Naive thymus-derived CD4-positive, alpha-beta T cell (primary cell): ENCODE measurements at regions not wholly inside any gene's neighbourhood (a gene's known extent, or its start where the extent isn't known, plus 50 kb on each side); places are given as distances from the start of the nearest gene placed in this dataset.

Experiments used
- ATAC-seq: fragments of 150-1000 bp; cut with Tn5 transposase; 2 replicates; pipeline ENCODE4 v1.10.0; 2021; ENCODE audit warnings: mild to moderate bottlenecking, moderate library complexity
- CTCF ChIA-PET: fragments of 350-600 bp; sonication (Branson Sonifier 250); formaldehyde crosslinking; loops from one replicate; lab custom pipeline; 2021; ENCODE audit warnings: antibody characterized with exemption; lab: Charles Lee
- POLR2A ChIA-PET: fragments of 350-600 bp; sonication (Branson Sonifier 250); formaldehyde crosslinking; loops from one replicate; lab custom pipeline; 2021; ENCODE audit warnings: antibody characterized with exemption, inconsistent platforms; lab: Charles Lee
- DNase-seq, 9 donors: peaks; one replicate each; pipeline versions ENCODE4 v3.0.0 to v3.0.0-alpha.2; 2020 to 2022; ENCODE audit warnings: mixed read lengths in 1 of 9
- H3K27ac ChIP-seq: one replicate; pipeline ENCODE4 v1.7.0; 2013; ENCODE audit warnings: mild to moderate bottlenecking, low read depth, low read length, moderate library complexity
- H3K27me3 ChIP-seq, 2 donors: one replicate each; pipeline ENCODE4 v1.7.0; 2013; ENCODE audit warnings: low read length in 2 of 2, mild to moderate bottlenecking in 2 of 2, moderate library complexity in 2 of 2; ENCODE audit not compliant: control insufficient read depth in 2 of 2, insufficient read depth in 2 of 2
- H3K36me3 ChIP-seq, 3 experiments: 1 replicate in 2 of 3; 2 replicates in 1 of 3; pipeline ENCODE4 v1.7.0; 2013; ENCODE audit warnings: low read length in 3 of 3, mild to moderate bottlenecking in 3 of 3, moderate library complexity in 1 of 3; ENCODE audit not compliant: insufficient read depth in 3 of 3, control insufficient read depth in 2 of 3
- H3K4me1 ChIP-seq, 2 donors: one replicate each; pipeline ENCODE4 v1.7.0; 2013; ENCODE audit warnings: low read length in 2 of 2, mild to moderate bottlenecking in 2 of 2, moderate library complexity in 1 of 2; ENCODE audit not compliant: control insufficient read depth in 2 of 2, insufficient read depth in 2 of 2
- H3K4me3 ChIP-seq: 2 replicates; pipeline ENCODE4 v1.7.0; 2013; ENCODE audit warnings: mild to moderate bottlenecking, low read length
- H3K9me3 ChIP-seq, 3 experiments: 1 replicate in 2 of 3; 2 replicates in 1 of 3; pipeline ENCODE4 v1.7.0; 2013; ENCODE audit warnings: low read length in 3 of 3; ENCODE audit not compliant: control insufficient read depth in 2 of 3
- H3K27ac Mint-ChIP-seq, 9 donors: one replicate each; pipeline ENCODE4 v1.8.0; 2020 to 2022; ENCODE audit warnings: mixed read lengths in 9 of 9, mild to moderate bottlenecking in 8 of 9, moderate library complexity in 5 of 9, inconsistent platforms in 2 of 9
- H3K27me3 Mint-ChIP-seq, 5 donors: one replicate each; pipeline ENCODE4 v1.8.0; 2021 to 2022; ENCODE audit warnings: mixed read lengths in 5 of 5, mild to moderate bottlenecking in 1 of 5
- H3K36me3 Mint-ChIP-seq, 5 donors: one replicate each; pipeline ENCODE4 v1.8.0; 2020 to 2022; ENCODE audit warnings: mixed read lengths in 5 of 5, mild to moderate bottlenecking in 3 of 5, inconsistent platforms in 1 of 5
- H3K4me1 Mint-ChIP-seq, 7 donors: one replicate each; pipeline ENCODE4 v1.8.0; 2020 to 2022; ENCODE audit warnings: mixed read lengths in 7 of 7, mild to moderate bottlenecking in 3 of 7, inconsistent platforms in 1 of 7
- H3K4me3 Mint-ChIP-seq, 10 donors: one replicate each; pipeline ENCODE4 v1.8.0; 2020 to 2022; ENCODE audit warnings: mild to moderate bottlenecking in 10 of 10, mixed read lengths in 10 of 10, moderate library complexity in 6 of 10, inconsistent platforms in 2 of 10
- H3K9me3 Mint-ChIP-seq, 11 donors: one replicate each; pipeline ENCODE4 v1.8.0; 2020 to 2022; ENCODE audit warnings: mixed read lengths in 11 of 11, mild to moderate bottlenecking in 4 of 11, inconsistent platforms in 1 of 11, moderate library complexity in 1 of 11
- intact Hi-C, 2 donors: fragments of 100-400 bp; cut with micrococcal nuclease; formaldehyde crosslinking; loops; one replicate each; pipeline ENCODE4 v1.15.1; 2023

- Mint-ChIP-seq H3K27ac (no peak overlapping the region), H3K27me3 (peaks cover 0 to 14% (median 0%) of the 10 kb centered on the region in 5 donors), H3K4me3 (no peak overlapping the region), H3K9me3 (peaks cover 0 to 4% (median 0%) of the 10 kb centered on the region in 11 donors), H3K36me3 (no peaks in the 10 kb centered on the region), H3K4me1 (no peaks in the 10 kb centered on the region)
- no peaks in the 10 kb centered on the region for H3K4me1 ChIP-seq
- H3K4me3 ChIP-seq = no peak overlapping the region
- intact Hi-C loops = no loop called here
- DNase-seq (no peak), ATAC-seq (no peak)
- no peaks in the 10 kb centered on the region for H3K9me3 ChIP-seq
- CTCF ChIA-PET = no interaction called here
- no peaks in the 10 kb centered on the region for H3K36me3 ChIP-seq
- POLR2A ChIA-PET = no interaction called here
- no peaks in the 10 kb centered on the region for H3K27me3 ChIP-seq
- no peak overlapping the region for H3K27ac ChIP-seq
Measured at GRCh38 chr3:152564459-152564858, 270.5 kb upstream of the P2RY1 start.

GRCh38 chr3:152574461-152575079 lies 260.4 kb upstream of the P2RY1 start:
- no peaks in the 10 kb centered on the region for H3K4me1 ChIP-seq
- peaks cover 0 to 43% (median 10%) of the 10 kb centered on the region in 5 donors for H3K27me3 Mint-ChIP-seq
- H3K27ac ChIP-seq = no peak overlapping the region
- H3K4me1 Mint-ChIP-seq = no peaks in the 10 kb centered on the region
- intact Hi-C loops = loop anchor here (1.0 to 2.0 kb wide), 5 partner anchors 100 to 1135 kb away; no protein-coding TSS in a partner anchor
- H3K9me3 Mint-ChIP-seq = no peaks in the 10 kb centered on the region
- ATAC-seq (no peak), DNase-seq (peak in 6 of 9 donors; percentile 9 to 30 (median 16))
- H3K27ac Mint-ChIP-seq = no peak overlapping the region
- CTCF ChIA-PET = interaction anchor here (1.2 to 1.3 kb wide), 2 partner anchors 503 to 1106 kb away, joined by 3 to 5 read pairs; no protein-coding TSS in a partner anchor
- no peak overlapping the region for H3K4me3 Mint-ChIP-seq
- H3K4me3 ChIP-seq = no peak overlapping the region
- POLR2A ChIA-PET = no interaction called here
- no peaks in the 10 kb centered on the region for H3K36me3 ChIP-seq
- H3K36me3 Mint-ChIP-seq = no peaks in the 10 kb centered on the region
- H3K9me3 ChIP-seq = no peaks in the 10 kb centered on the region
- no peaks in the 10 kb centered on the region for H3K27me3 ChIP-seq

- Mint-ChIP-seq H3K4me3 (no peak overlapping the region), H3K36me3 (no peaks in the 10 kb centered on the region), H3K27ac (no peak overlapping the region), H3K4me1 (no peaks in the 10 kb centered on the region), H3K9me3 (no peaks in the 10 kb centered on the region), H3K27me3 (peaks cover 12 to 50% (median 14%) of the 10 kb centered on the region in 5 donors)
- no peak overlapping the region for H3K27ac ChIP-seq
- DNase-seq (no peak), ATAC-seq (no peak)
- no peaks in the 10 kb centered on the region for H3K27me3 ChIP-seq
- intact Hi-C loops = no loop called here
- ChIA-PET CTCF (no interaction called here), POLR2A (no interaction called here)
- H3K4me1 ChIP-seq = no peaks in the 10 kb centered on the region
- no peaks in the 10 kb centered on the region for H3K9me3 ChIP-seq
- H3K4me3 ChIP-seq = no peak overlapping the region
- H3K36me3 ChIP-seq = no peaks in the 10 kb centered on the region
Measured at GRCh38 chr3:152578769-152579168, 256.2 kb upstream of the P2RY1 start.

- intact Hi-C loops = no loop called here
- Histone ChIP-seq H3K27me3 (no peaks in the 10 kb centered on the region), H3K36me3 (no peaks in the 10 kb centered on the region), H3K27ac (no peak overlapping the region), H3K9me3 (no peaks in the 10 kb centered on the region), H3K4me1 (no peaks in the 10 kb centered on the region), H3K4me3 (no peak overlapping the region)
- CTCF ChIA-PET = no interaction called here
- Mint-ChIP-seq H3K27ac (no peak overlapping the region), H3K4me3 (no peak overlapping the region), H3K4me1 (no peaks in the 10 kb centered on the region), H3K36me3 (no peaks in the 10 kb centered on the region), H3K27me3 (peaks cover 9 to 44% (median 16%) of the 10 kb centered on the region in 5 donors), H3K9me3 (no peaks in the 10 kb centered on the region)
- DNase-seq (no peak), ATAC-seq (no peak)
- POLR2A ChIA-PET = no interaction called here
Measured at GRCh38 chr3:152581951-152582350, 253.0 kb upstream of the P2RY1 start.

GRCh38 chr3:152583963-152584362 lies 251.0 kb upstream of the P2RY1 start:
- Mint-ChIP-seq H3K36me3 (no peaks in the 10 kb centered on the region), H3K27me3 (peaks cover 9 to 39% (median 17%) of the 10 kb centered on the region in 5 donors), H3K4me1 (no peaks in the 10 kb centered on the region), H3K4me3 (no peak overlapping the region), H3K9me3 (no peaks in the 10 kb centered on the region), H3K27ac (no peak overlapping the region)
- no peak for ATAC-seq
- no peaks in the 10 kb centered on the region for H3K27me3 ChIP-seq
- intact Hi-C loops = no loop called here
- POLR2A ChIA-PET = no interaction called here
- CTCF ChIA-PET = no interaction called here
- H3K9me3 ChIP-seq = no peaks in the 10 kb centered on the region
- no peak overlapping the region for H3K4me3 ChIP-seq
- no peaks in the 10 kb centered on the region for H3K36me3 ChIP-seq
- no peak for DNase-seq
- no peaks in the 10 kb centered on the region for H3K4me1 ChIP-seq
- H3K27ac ChIP-seq = no peak overlapping the region

GRCh38 chr3:152586974-152587373 lies 248.0 kb upstream of the P2RY1 start:
- Mint-ChIP-seq H3K4me1 (no peaks in the 10 kb centered on the region), H3K27ac (no peak overlapping the region), H3K4me3 (no peak overlapping the region), H3K27me3 (peaks cover 8 to 26% (median 11%) of the 10 kb centered on the region in 5 donors), H3K36me3 (no peaks in the 10 kb centered on the region), H3K9me3 (no peaks in the 10 kb centered on the region)
- Histone ChIP-seq H3K9me3 (no peaks in the 10 kb centered on the region), H3K27me3 (no peaks in the 10 kb centered on the region), H3K36me3 (no peaks in the 10 kb centered on the region), H3K27ac (no peak overlapping the region), H3K4me3 (no peak overlapping the region), H3K4me1 (no peaks in the 10 kb centered on the region)
- CTCF ChIA-PET = no interaction called here
- intact Hi-C loops = no loop called here
- DNase-seq (no peak), ATAC-seq (no peak)
- POLR2A ChIA-PET = no interaction called here

- H3K4me3 ChIP-seq = no peak overlapping the region
- no peak for ATAC-seq
- no peaks in the 10 kb centered on the region for H3K36me3 ChIP-seq
- ChIA-PET CTCF (no interaction called here), POLR2A (no interaction called here)
- Mint-ChIP-seq H3K9me3 (no peaks in the 10 kb centered on the region), H3K4me3 (no peak overlapping the region), H3K27ac (no peak overlapping the region), H3K4me1 (peaks cover 0 to 4% (median 0%) of the 10 kb centered on the region in 7 donors), H3K27me3 (peaks cover 4 to 22% (median 6%) of the 10 kb centered on the region in 5 donors), H3K36me3 (no peaks in the 10 kb centered on the region)
- DNase-seq = no peak
- intact Hi-C loops = no loop called here
- no peaks in the 10 kb centered on the region for H3K4me1 ChIP-seq
- H3K27ac ChIP-seq = no peak overlapping the region
- no peaks in the 10 kb centered on the region for H3K9me3 ChIP-seq
- H3K27me3 ChIP-seq = no peaks in the 10 kb centered on the region
Measured at GRCh38 chr3:152587861-152588260, 247.1 kb upstream of the P2RY1 start.
